GM12874 (cell line): ENCODE measurements at regions not wholly inside any gene's neighbourhood (a gene's known extent, or its start where the extent isn't known, plus 50 kb on each side); places are given as distances from the start of the nearest gene placed in this dataset.

ENCODE experiments used
- TF ChIP-seq, protein P1 (sequence below): IDR thresholded peaks from 2 replicates; pipeline ENCODE4 v1.5.1; 2011; ENCODE audit warnings: low read depth, mild to moderate bottlenecking, control low read depth, low read length, moderate library complexity; ENCODE audit not compliant: insufficient read depth

DNA sequence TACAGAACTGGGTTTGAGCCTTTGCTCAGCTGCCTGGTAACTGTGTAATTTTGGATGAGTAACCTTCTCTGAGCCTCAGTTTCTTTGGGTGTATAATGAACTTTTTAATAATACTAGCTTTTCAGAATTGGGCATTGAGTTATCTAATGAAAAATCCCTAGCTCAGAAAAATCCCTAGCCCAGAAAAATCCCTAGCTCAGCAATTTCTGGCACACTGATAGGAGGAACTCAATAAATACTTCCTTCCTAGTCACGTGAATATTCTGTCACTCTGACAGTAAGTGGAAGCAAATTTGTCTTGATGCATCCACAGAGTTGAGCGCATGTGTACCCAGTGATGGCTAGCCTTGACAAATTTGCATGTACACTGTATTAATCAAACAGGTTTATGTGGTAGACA, 817.6 kb downstream of the XPNPEP1 start:
- TF ChIP-seq, protein P1, sequence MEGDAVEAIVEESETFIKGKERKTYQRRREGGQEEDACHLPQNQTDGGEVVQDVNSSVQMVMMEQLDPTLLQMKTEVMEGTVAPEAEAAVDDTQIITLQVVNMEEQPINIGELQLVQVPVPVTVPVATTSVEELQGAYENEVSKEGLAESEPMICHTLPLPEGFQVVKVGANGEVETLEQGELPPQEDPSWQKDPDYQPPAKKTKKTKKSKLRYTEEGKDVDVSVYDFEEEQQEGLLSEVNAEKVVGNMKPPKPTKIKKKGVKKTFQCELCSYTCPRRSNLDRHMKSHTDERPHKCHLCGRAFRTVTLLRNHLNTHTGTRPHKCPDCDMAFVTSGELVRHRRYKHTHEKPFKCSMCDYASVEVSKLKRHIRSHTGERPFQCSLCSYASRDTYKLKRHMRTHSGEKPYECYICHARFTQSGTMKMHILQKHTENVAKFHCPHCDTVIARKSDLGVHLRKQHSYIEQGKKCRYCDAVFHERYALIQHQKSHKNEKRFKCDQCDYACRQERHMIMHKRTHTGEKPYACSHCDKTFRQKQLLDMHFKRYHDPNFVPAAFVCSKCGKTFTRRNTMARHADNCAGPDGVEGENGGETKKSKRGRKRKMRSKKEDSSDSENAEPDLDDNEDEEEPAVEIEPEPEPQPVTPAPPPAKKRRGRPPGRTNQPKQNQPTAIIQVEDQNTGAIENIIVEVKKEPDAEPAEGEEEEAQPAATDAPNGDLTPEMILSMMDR, result no peak

DNA sequence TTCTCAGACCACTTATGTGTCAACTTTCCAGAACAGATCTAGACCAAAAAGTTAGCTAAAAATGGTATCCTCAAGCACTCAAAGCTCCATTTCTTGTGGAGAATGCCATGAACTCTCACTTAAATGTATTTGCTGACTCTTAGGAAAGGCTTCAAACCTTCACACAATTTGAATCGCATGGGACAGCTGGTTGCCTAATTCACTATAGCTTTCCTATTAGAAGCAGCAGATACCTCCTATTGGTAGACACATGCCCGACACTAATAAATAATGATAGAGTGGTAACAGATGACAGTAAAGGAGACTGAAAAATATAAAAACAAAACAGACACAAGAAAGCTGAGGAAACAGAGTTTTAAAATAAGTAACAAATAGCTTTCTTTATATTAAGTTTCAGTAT, 818.5 kb downstream of the XPNPEP1 start:
- TF ChIP-seq, protein P1, result no peak

DNA sequence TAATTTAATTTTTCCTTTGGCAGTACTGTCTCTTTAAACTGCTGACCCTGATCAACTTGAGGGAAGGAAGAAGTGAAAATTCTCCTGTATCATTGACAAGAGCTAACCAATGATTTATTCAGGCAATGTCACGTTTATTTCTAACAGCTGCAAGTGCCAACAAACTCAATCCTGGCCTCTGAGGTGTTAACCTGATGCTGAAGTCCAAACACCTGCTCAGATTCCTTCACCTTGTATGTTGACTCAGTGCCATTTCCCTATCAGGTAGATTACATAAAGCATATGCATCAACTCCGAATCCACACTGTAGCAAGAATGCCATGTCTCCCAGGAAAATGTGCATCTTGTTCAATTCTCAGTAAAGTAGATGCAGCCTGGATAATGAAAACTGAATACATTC, 820.0 kb downstream of the XPNPEP1 start:
- TF ChIP-seq, protein P1, result no peak

DNA sequence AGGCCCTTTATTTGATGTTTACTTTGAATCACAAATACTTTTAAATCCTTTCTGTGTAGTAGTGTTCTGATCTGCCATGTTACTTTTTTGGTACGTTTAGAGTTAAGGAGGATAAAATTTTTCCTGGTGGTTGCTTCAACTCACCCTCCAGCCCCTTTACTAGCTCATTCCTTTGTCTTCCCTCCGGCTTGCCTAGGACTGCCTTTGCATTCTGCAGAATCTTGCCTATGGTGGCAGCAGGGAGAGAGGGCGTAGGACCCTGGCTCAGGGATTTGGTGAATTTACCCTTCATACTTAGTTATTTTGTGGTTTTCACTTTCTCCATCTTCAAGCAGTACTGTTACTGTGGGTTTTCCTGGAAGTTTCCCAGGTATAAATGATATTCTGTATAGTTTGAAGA, 833.5 kb downstream of the XPNPEP1 start:
- TF ChIP-seq, protein P1, result no peak

DNA sequence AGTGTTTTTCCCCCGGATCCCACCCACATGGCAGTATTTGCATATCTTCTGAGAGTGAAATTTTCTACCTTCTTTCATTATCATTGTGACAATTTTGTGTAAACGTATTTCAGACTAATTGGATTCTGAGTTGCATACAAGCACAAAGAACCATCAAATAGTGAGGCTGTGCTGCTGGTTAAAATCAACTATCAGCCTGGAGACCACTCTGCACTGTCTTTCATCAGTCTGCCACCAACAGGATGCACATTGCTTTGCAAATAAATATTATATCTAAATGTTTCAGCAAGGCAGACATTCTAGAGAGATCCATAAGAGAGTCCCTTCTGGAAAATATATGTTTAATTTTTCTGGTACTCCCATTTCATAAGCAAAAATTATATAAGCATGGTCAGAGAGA, 851.8 kb downstream of the XPNPEP1 start:
- TF ChIP-seq, protein P1, result no peak

DNA sequence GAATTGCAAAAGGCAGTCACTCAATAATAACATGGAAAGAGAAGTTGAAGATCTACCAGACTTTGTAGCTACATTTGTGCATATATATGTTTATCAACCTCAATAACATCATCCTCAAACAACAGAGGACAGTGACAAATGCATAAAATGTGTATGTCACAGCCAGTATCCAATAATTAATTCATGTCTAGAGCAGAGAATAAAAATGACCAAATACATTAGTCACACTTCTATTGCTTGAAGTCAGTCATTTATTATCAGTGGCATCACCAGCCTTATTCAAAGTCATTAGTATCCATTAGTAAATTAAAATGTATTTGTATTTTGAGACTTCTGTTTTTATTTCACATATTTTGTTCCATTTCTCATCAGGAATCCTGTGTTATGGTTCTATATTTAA, 852.8 kb downstream of the XPNPEP1 start:
- TF ChIP-seq, protein P1, result no peak

DNA sequence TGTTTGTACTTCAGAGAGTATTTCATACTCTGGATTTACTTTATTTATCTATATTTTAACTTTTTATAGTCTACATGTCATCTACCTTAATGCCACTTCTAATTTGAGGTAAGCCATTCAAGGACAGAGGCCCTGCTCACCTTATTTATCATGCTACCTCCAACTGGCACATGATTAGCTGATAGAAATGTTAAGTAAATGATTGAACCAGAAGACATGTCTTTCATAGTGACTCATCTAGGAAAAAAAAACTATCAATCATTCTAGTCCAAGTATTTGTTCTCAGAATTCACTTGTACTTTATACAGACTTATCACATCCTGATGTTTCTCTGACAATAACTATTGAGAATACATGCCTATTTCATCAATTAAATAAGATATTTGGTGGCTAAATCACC, 856.3 kb downstream of the XPNPEP1 start:
- TF ChIP-seq, protein P1, result no peak

DNA sequence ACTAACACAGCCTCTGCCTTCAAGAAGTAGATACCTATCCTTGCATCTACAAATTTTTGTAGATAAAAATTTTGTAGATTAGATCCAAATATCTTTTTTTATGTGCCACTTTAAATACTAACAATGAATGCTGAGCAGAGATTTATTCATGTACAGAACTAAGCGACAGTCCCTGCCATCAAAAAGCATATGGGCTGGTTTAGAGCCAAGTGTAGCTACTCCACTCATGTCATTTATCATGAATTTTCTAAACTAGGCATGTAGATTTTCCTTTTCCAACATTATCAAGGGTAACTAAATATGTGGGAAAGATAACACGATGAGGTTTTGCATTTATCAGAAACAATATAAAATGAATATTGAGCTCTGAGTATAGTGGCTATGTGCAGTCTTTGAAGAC, 857.5 kb downstream of the XPNPEP1 start:
- TF ChIP-seq, protein P1, result no peak
